Motor neuron (in vitro differentiated cells): ENCODE measurements at regions not wholly inside any gene's neighbourhood (a gene's known extent, or its start where the extent isn't known, plus 50 kb on each side); places are given as distances from the start of the nearest gene placed in this dataset.

Experiments used
- ATAC-seq, 8 experiments: fragments of 200-7000 bp; cut with Tn5 transposase; replicated peaks in 6 of 8; 2 replicates each; pipeline ENCODE4 v1.8.0; 2021; ENCODE audit warnings: mild to moderate bottlenecking in 8 of 8, moderate library complexity in 8 of 8
- H3K27ac ChIP-seq, 2 donors: fragments of 250-450 bp; sonication (Bioruptor Pico); 2 replicates each; pipeline ENCODE4 v1.9.0; 2021; ENCODE audit warnings: antibody characterized with exemption in 2 of 2, mild to moderate bottlenecking in 2 of 2, moderate library complexity in 1 of 2
- H3K4me1 ChIP-seq, 2 donors: fragments of 250-450 bp; sonication (Bioruptor Pico); replicated peaks in 1 of 2; 2 replicates each; pipeline ENCODE4 v1.6.1; 2021; ENCODE audit warnings: antibody characterized with exemption in 2 of 2, mild to moderate bottlenecking in 2 of 2, moderate library complexity in 1 of 2
- H3K4me3 ChIP-seq, 5 donors: fragments of 250-450 bp; sonication (Bioruptor Pico); 2 replicates each; pipeline ENCODE4 v1.9.0; 2021; ENCODE audit warnings: antibody characterized with exemption in 5 of 5, mild to moderate bottlenecking in 5 of 5, moderate library complexity in 4 of 5
- WGBS, 10 experiments: fragments of 450-650 bp; shearing (Covaris generic); methylation state at CpG; one replicate each; pipeline ENCODE4 v1.0.0; 2022; 5-methylcytosine and 5-hydroxymethylcytosine counted together
- in situ Hi-C, 9 experiments: fragments of 400-800 bp; cut with MboI; loops; one replicate each; pipeline ENCODE4 v1.15.0; 2021; ENCODE audit warnings: low sequenced_read_pairs in 9 of 9, low pct_unique_long_range_greater_than_20kb in 2 of 9; ENCODE audit not compliant: unreplicated experiment in 9 of 9

GRCh38 chr11:129324533-129325175 is 51.0 kb upstream of the BARX2 start:
- in situ Hi-C loops = loop anchor here in 8 of 9 experiments (10.0 to 25.0 kb wide), 6 partner anchors 200 to 437 kb away; partner anchors contain the start of gene KCNJ5 (in 1 of the 8)
- 0 to 65% (median 57%) methylated on average over 1 to 8 of the region's 10 CpGs; no CpG with 5 or more reads in 4 of the 10 experiments for WGBS, 10 experiments
- peaks cover 11 to 12% of the 10 kb centered on the region in 2 donors for H3K4me1 ChIP-seq
- ATAC-seq = peak; percentile 57 to 90 (median 77)
- H3K27ac ChIP-seq = peak overlapping the region in 1 of 2 donors; percentile 2
- no peak overlapping the region for H3K4me3 ChIP-seq

- WGBS, 10 experiments = 10 to 87% (median 65%) methylated on average over 3 to 8 of the region's 12 CpGs
- Histone ChIP-seq H3K4me1 (peaks cover 11 to 14% of the 10 kb centered on the region in 2 donors), H3K4me3 (no peak overlapping the region), H3K27ac (no peak overlapping the region)
- peak in 7 of 8 experiments; percentile 23 to 79 (median 68) for ATAC-seq
- in situ Hi-C loops = loop anchor here in 5 of 9 experiments (10.0 to 25.0 kb wide), 5 partner anchors 199 to 362 kb away; no protein-coding TSS in a partner anchor
These were observed 51.6 kb upstream of the BARX2 start for GRCh38 chr11:129323896-129324502.

GRCh38 chr11:129322941-129323340 is 52.7 kb upstream of the BARX2 start:
- Histone ChIP-seq H3K4me3 (no peak overlapping the region), H3K27ac (no peak overlapping the region), H3K4me1 (peaks cover 11 to 14% of the 10 kb centered on the region in 2 donors)
- in situ Hi-C loops = loop anchor here in 5 of 9 experiments (10.0 to 25.0 kb wide), 5 partner anchors 198 to 361 kb away; no protein-coding TSS in a partner anchor
- 40 to 100% (median 88%) methylated on average over 1 to 8 of the region's 8 CpGs; no CpG with 5 or more reads in 3 of the 10 experiments for WGBS, 10 experiments
- no peak for ATAC-seq

- in situ Hi-C loops = loop anchor here in 5 of 9 experiments (10.0 to 25.0 kb wide), 5 partner anchors 196 to 359 kb away; no protein-coding TSS in a partner anchor
- peaks cover 12 to 14% of the 10 kb centered on the region in 2 donors for H3K4me1 ChIP-seq
- ATAC-seq = no peak
- H3K27ac ChIP-seq = no peak overlapping the region
- H3K4me3 ChIP-seq = no peak overlapping the region
- WGBS, 10 experiments = 36 to 86% (median 69%) methylated on average over 1 to 2 of the region's 2 CpGs; no CpG with 5 or more reads in 5 of the 10 experiments
These were observed 54.6 kb upstream of the BARX2 start for GRCh38 chr11:129321076-129321475.

GRCh38 chr11:129320494-129320893 is 55.2 kb upstream of the BARX2 start:
- in situ Hi-C loops = loop anchor here in 5 of 9 experiments (10.0 to 25.0 kb wide), 5 partner anchors 196 to 358 kb away; no protein-coding TSS in a partner anchor
- no peak overlapping the region for H3K4me3 ChIP-seq
- H3K4me1 ChIP-seq = peaks cover 18 to 20% of the 10 kb centered on the region in 2 donors
- 28 to 100% (median 80%) methylated on average over 1 to 6 of the region's 6 CpGs; no CpG with 5 or more reads in 4 of the 10 experiments for WGBS, 10 experiments
- peak in 1 of 8 experiments; percentile 18 for ATAC-seq
- no peak overlapping the region for H3K27ac ChIP-seq

- H3K27ac ChIP-seq = no peak overlapping the region
- ATAC-seq = no peak
- in situ Hi-C loops = loop anchor here in 5 of 9 experiments (10.0 to 25.0 kb wide), 5 partner anchors 195 to 357 kb away; no protein-coding TSS in a partner anchor
- H3K4me3 ChIP-seq = no peak overlapping the region
- 40 to 100% (median 65%) methylated on average over 1 to 2 of the region's 4 CpGs; no CpG with 5 or more reads in 1 of the 10 experiments for WGBS, 10 experiments
- H3K4me1 ChIP-seq = peaks cover 20 to 21% of the 10 kb centered on the region in 2 donors
These were observed 55.9 kb upstream of the BARX2 start for GRCh38 chr11:129319751-129320150.

- in situ Hi-C loops = loop anchor here in 3 of 9 experiments (25.0 kb wide), 2 partner anchors 207 to 357 kb away; no protein-coding TSS in a partner anchor
- no peak for ATAC-seq
- WGBS, 10 experiments = 50 to 100% (median 78%) methylated on average over 1 to 2 of the region's 2 CpGs; no CpG with 5 or more reads in 1 of the 10 experiments
- H3K27ac ChIP-seq = no peak overlapping the region
- H3K4me1 ChIP-seq = peaks cover 15 to 16% of the 10 kb centered on the region in 2 donors
- no peak overlapping the region for H3K4me3 ChIP-seq
These were observed 56.4 kb upstream of the BARX2 start for GRCh38 chr11:129319201-129319600.

- no peak overlapping the region for H3K4me3 ChIP-seq
- H3K4me1 ChIP-seq = peaks cover 15 to 22% of the 10 kb centered on the region in 2 donors
- H3K27ac ChIP-seq = no peak overlapping the region
- in situ Hi-C loops = loop anchor here in 3 of 9 experiments (25.0 kb wide), 2 partner anchors 205 to 355 kb away; no protein-coding TSS in a partner anchor
- ATAC-seq = no peak
- WGBS, 10 experiments = 18 to 100% (median 88%) methylated on average over 1 to 3 of the region's 4 CpGs; no CpG with 5 or more reads in 1 of the 10 experiments
These were observed 58.1 kb upstream of the BARX2 start for GRCh38 chr11:129317571-129317970.

- no peak for ATAC-seq
- 50 to 97% (median 92%) methylated on average over 3 to 4 of the region's 6 CpGs; no CpG with 5 or more reads in 3 of the 10 experiments for WGBS, 10 experiments
- in situ Hi-C loops = loop anchor here in 3 of 9 experiments (25.0 kb wide), 2 partner anchors 204 to 354 kb away; no protein-coding TSS in a partner anchor
- Histone ChIP-seq H3K4me3 (no peak overlapping the region), H3K27ac (no peak overlapping the region), H3K4me1 (peaks cover 15 to 22% of the 10 kb centered on the region in 2 donors)
These were observed 58.9 kb upstream of the BARX2 start for GRCh38 chr11:129316781-129317180.

- Histone ChIP-seq H3K27ac (no peak overlapping the region), H3K4me3 (no peak overlapping the region), H3K4me1 (peaks cover 15 to 22% of the 10 kb centered on the region in 2 donors)
- in situ Hi-C loops = loop anchor here in 3 of 9 experiments (25.0 kb wide), 2 partner anchors 204 to 354 kb away; no protein-coding TSS in a partner anchor
- WGBS, 10 experiments = 17 to 80% (median 50%) methylated on average over 1 to 11 of the region's 12 CpGs; no CpG with 5 or more reads in 1 of the 10 experiments
- ATAC-seq = peak in 6 of 8 experiments; percentile 21 to 95 (median 92)
These were observed 59.7 kb upstream of the BARX2 start for GRCh38 chr11:129315781-129316579.

- ATAC-seq = no peak
- in situ Hi-C loops = loop anchor here in 3 of 9 experiments (25.0 kb wide), 2 partner anchors 202 to 352 kb away; no protein-coding TSS in a partner anchor
- H3K27ac ChIP-seq = no peak overlapping the region
- WGBS, 10 experiments = 100% methylated on average over 1 of the region's 3 CpGs; no CpG with 5 or more reads in 8 of the 10 experiments
- no peak overlapping the region for H3K4me3 ChIP-seq
- peaks cover 10 to 22% of the 10 kb centered on the region in 2 donors for H3K4me1 ChIP-seq
These were observed 61.3 kb upstream of the BARX2 start for GRCh38 chr11:129314371-129314770.
